Upper lobe of left lung (tissue), 6 donors: ENCODE measurements at regions not wholly inside any gene's neighbourhood (a gene's known extent, or its start where the extent isn't known, plus 50 kb on each side); places are given as distances from the start of the nearest gene placed in this dataset.
"Not testable (repeated sequence)": the region's sequence is repeated elsewhere in the genome, so short reads cannot be mapped to it uniquely, and the experiment has no call there.

Experiments used
- ATAC-seq, 2 donors: fragments of 200-7000 bp; cut with Tn5 transposase; one replicate each; pipeline ENCODE4 v1.9.1; 2022; ENCODE audit warnings: mild to moderate bottlenecking in 2 of 2, moderate library complexity in 2 of 2; ENCODE audit not compliant: low FRiP score in 2 of 2
- DNase-seq, 2 donors: peaks; one replicate each; pipeline ENCODE4 v3.0.0-alpha.2; 2019 to 2020
- H3K27ac ChIP-seq, 4 donors: fragments of 200-600 bp; sonication (generic); one replicate each; pipeline ENCODE4 v1.5.1; 2016 to 2019
- H3K27me3 ChIP-seq, 4 donors: fragments of 200-600 bp; sonication (generic); one replicate each; pipeline ENCODE4 v1.5.1; 2017 to 2019
- H3K36me3 ChIP-seq, 4 donors: fragments of 200-600 bp; sonication (generic); one replicate each; pipeline ENCODE4 v1.5.1; 2016 to 2019
- H3K4me1 ChIP-seq, 4 donors: fragments of 200-600 bp; sonication (generic); one replicate each; pipeline ENCODE4 v1.5.1; 2018 to 2019
- H3K4me3 ChIP-seq, 4 donors: fragments of 200-600 bp; sonication (generic); one replicate each; pipeline ENCODE4 v1.5.1; 2017 to 2019; ENCODE audit warnings: mild to moderate bottlenecking in 2 of 4, moderate library complexity in 1 of 4
- H3K9me3 ChIP-seq, 4 donors: fragments of 200-600 bp; sonication (generic); one replicate each; pipeline ENCODE4 v1.5.1; 2018 to 2019
- EP300 ChIP-seq, 4 donors: sonication (generic); formaldehyde crosslinking; IDR thresholded peaks; one replicate each; pipeline ENCODE4 v1.5.1; 2017; ENCODE audit warnings: antibody characterized with exemption in 4 of 4, control low read depth in 2 of 4
- POLR2A ChIP-seq, 4 donors: fragments of 450-650 bp; IDR thresholded peaks; one replicate each; pipeline ENCODE4 v1.5.1; 2016 to 2017; ENCODE audit warnings: antibody characterized with exemption in 4 of 4, mild to moderate bottlenecking in 2 of 4
- POLR2AphosphoS5 ChIP-seq, 2 donors: sonication (generic); formaldehyde crosslinking; IDR thresholded peaks; one replicate each; pipeline ENCODE4 v1.5.1; 2017; ENCODE audit warnings: antibody characterized with exemption in 2 of 2
- WGBS, 2 donors: methylation state at CpG; one replicate each; pipeline ENCODE4 v1.1.5; 2017 to 2018; 5-methylcytosine and 5-hydroxymethylcytosine counted together
- TF ChIP-seq, protein P1 (sequence below), 6 experiments: fragments of 450-650 bp in 4 of 6; fragments of 200-600 bp in 2 of 6; sonication (generic) in 2 of 6; IDR thresholded peaks; one replicate each; pipeline ENCODE4 v1.5.1; 2016 to 2019; ENCODE audit warnings: antibody characterized with exemption in 6 of 6
- donor health status: DM: no; HTN: no; CAD: no; lungs with moderate emphysema.
- donor health status: DM: no; HTN: yes; CAD: no; lungs with severe emphysema.

DNA sequence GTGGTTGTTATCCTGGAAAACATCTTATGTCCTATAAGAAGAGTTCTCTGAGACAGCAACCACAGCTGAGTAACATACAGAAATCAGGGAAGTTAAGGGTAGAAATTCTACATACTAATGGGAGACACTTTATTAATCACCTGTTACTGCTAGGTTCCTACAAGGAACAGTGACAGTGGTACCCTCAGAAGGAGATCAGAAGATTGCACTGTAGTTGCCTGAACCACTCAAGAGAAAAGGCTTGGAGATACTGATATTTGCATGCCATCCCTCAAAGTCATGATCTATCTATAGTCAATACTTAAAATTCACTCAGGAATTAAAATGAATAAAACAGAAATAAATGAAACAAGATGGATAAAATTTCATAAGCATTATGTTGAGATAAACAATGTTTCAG lies 136.0 kb downstream of the LMLN start:
- ATAC-seq (no peak), DNase-seq (no peak)
- Histone ChIP-seq H3K4me3 (no peak overlapping the region), H3K27me3 (peaks cover 0 to 3% (median 0%) of the 10 kb centered on the region in 4 donors), H3K27ac (no peak overlapping the region), H3K4me1 (no peaks in the 10 kb centered on the region), H3K9me3 (no peaks in the 10 kb centered on the region), H3K36me3 (no peaks in the 10 kb centered on the region)
- TF ChIP-seq POLR2A (IDR thresholded peaks at IDR 0.05) (no peak), POLR2AphosphoS5 (IDR thresholded peaks at IDR 0.05) (no peak), EP300 (IDR thresholded peaks at IDR 0.05) (no peak)
- TF ChIP-seq, protein P1, sequence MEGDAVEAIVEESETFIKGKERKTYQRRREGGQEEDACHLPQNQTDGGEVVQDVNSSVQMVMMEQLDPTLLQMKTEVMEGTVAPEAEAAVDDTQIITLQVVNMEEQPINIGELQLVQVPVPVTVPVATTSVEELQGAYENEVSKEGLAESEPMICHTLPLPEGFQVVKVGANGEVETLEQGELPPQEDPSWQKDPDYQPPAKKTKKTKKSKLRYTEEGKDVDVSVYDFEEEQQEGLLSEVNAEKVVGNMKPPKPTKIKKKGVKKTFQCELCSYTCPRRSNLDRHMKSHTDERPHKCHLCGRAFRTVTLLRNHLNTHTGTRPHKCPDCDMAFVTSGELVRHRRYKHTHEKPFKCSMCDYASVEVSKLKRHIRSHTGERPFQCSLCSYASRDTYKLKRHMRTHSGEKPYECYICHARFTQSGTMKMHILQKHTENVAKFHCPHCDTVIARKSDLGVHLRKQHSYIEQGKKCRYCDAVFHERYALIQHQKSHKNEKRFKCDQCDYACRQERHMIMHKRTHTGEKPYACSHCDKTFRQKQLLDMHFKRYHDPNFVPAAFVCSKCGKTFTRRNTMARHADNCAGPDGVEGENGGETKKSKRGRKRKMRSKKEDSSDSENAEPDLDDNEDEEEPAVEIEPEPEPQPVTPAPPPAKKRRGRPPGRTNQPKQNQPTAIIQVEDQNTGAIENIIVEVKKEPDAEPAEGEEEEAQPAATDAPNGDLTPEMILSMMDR (IDR thresholded peaks at IDR 0.05) = no peak

DNA sequence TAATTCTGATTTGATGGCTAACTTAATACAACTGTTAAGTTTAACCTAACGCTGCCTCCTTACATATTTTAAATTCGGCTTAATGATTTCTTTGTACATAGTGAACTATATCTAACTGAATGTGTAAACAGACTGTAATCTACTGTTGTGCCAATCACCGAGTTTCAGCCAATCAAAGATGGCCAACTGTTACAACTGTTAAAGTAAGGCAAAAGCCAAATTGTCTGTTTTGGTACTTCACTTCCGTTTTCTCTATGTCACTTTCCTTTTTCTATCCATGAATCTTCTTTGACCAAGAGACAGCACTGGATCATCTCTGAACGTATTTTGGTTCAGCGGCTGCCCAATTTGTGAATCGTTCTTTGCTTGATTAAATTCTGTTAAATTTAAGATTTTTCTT lies 137.0 kb downstream of the LMLN start:
- H3K27ac ChIP-seq = no peak overlapping the region
- TF ChIP-seq, protein P1 (IDR thresholded peaks at IDR 0.05) = no peak
- TF ChIP-seq EP300 (IDR thresholded peaks at IDR 0.05) (no peak), POLR2AphosphoS5 (IDR thresholded peaks at IDR 0.05) (no peak), POLR2A (IDR thresholded peaks at IDR 0.05) (no peak)
- DNase-seq (no peak), ATAC-seq (no peak)
- H3K9me3 ChIP-seq = no peaks in the 10 kb centered on the region
- H3K4me1 ChIP-seq = no peaks in the 10 kb centered on the region
- H3K36me3 ChIP-seq = no peaks in the 10 kb centered on the region
- H3K4me3 ChIP-seq = no peak overlapping the region
- H3K27me3 ChIP-seq = peaks cover 0 to 3% (median 0%) of the 10 kb centered on the region in 4 donors
- WGBS, 2 donors = 80 to 82% methylated on average over 7 of the region's 7 CpGs

DNA sequence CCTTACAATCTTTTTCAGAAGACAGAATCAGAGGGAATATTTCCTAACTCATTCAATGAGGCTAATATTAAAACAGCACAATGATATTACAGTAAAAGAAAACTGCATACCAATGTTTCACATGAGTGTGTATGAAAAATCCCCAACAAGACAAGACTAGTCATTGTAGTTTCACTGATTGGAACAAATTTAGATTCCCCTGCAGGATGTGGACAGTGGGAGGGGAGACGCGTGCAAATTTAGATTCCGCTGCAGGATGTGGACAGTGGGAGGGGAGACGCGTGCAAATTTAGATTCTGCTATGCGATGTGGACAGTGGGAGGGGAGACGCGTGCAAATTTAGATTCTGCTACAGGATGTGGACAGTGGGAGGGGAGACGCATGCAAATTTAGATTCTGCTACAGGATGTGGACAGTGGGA lies 138.7 kb downstream of the LMLN start:
- not testable (repeated sequence) for H3K27ac ChIP-seq, DNase-seq, H3K4me1 ChIP-seq, H3K36me3 ChIP-seq, H3K27me3 ChIP-seq, H3K9me3 ChIP-seq, ATAC-seq, H3K4me3 ChIP-seq
- WGBS, 2 donors = 67 to 69% methylated on average over 8 to 9 of the region's 9 CpGs

DNA sequence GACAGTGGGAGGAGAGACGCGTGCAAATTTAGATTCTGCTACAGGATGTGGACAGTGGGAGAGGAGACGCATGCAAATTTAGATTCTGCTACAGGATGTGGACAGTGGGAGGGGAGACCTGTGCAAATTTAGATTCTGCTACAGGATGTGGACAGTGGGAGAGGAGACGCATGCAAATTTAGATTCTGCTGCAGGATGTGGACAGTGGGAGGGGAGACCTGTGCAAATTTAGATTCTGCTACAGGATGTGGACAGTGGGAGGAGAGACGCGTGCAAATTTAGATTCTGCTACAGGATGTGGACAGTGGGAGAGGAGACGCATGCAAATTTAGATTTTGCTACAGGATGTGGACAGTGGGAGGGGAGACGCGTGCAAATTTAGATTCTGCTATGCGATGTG lies 143.1 kb downstream of the LMLN start:
- H3K9me3 ChIP-seq, H3K4me3 ChIP-seq, DNase-seq, H3K27me3 ChIP-seq, H3K4me1 ChIP-seq, H3K36me3 ChIP-seq, H3K27ac ChIP-seq, ATAC-seq: not testable (repeated sequence)
- 13 to 48% methylated on average over 4 to 5 of the region's 10 CpGs for WGBS, 2 donors

DNA sequence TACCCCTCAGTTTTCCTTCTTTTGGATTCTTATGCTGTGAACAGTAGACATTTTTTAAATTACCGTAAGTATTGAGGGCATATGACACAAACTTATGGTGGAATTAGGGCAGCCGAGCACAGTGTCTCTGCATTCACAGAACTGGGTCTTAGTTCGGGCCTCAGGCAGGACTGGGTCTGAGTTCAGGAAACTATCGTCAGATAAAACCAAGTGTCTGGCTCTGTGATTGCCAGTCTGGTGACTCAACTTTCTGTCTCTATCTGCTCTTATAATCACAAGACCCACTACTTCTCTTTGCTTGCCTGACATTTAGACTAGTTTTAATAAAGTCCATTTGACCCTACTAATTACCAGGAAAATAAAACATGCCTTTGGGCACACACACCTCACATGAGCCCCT lies 146.2 kb downstream of the LMLN start:
- 87 to 90% methylated on average over 4 of the region's 4 CpGs for WGBS, 2 donors
- H3K4me3 ChIP-seq = no peak overlapping the region
- no peaks in the 10 kb centered on the region for H3K36me3 ChIP-seq
- DNase-seq = no peak
- ATAC-seq = no peak
- TF ChIP-seq, protein P1 (IDR thresholded peaks at IDR 0.05) = no peak
- H3K27ac ChIP-seq = no peak overlapping the region
- no peaks in the 10 kb centered on the region for H3K4me1 ChIP-seq
- peaks cover 0 to 5% (median under 1%) of the 10 kb centered on the region in 4 donors for H3K27me3 ChIP-seq
- H3K9me3 ChIP-seq = no peaks in the 10 kb centered on the region

DNA sequence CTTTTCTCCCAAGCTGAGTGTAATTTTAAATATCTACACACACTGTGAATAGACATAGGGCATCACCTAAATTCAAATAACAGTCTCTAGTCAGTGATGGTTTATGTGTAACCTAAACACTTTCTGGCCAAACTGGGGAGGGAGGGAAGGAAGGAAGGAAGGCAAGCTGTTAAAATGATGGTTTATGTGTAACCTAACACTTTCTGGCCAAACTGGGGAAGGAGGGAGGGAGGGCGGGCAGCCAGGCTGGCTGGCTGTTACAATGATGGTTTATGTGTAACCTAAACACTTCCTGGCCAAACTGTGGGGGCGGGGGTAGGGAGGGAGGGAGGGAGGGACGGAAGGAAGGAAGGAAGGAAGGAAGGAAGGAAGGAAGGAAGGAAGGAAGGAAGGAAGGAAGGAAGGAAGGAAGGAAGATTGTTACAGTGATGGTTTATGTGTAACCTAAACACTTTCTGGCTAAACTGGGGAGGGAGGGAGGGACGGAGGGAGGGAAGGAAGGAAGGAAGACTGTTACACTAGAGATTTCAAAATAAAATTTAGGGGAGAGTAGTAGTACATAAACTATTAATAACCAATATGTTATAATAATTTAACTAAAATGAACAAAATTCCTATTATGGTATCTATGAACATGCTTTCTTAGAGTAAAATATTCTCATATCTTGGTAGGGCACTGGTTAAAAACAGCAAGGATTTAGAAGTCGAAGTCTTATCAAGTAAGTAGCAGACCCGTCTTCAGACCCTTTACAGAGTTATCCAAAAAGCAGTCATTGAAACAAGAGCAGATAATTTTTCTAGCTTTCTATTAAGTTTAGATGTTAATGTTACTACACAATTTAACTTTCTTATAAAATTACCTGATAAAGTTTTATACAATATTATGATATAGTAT lies 148.1 kb downstream of the LMLN start:
- WGBS, 2 donors = 16 to 21% methylated on average over 6 of the region's 6 CpGs
- Histone ChIP-seq H3K27ac (no peak overlapping the region), H3K36me3 (no peaks in the 10 kb centered on the region), H3K4me1 (peaks cover 0 to 1% (median 0%) of the 10 kb centered on the region in 4 donors), H3K9me3 (no peaks in the 10 kb centered on the region), H3K4me3 (no peak overlapping the region), H3K27me3 (peaks cover 0 to 11% (median 3%) of the 10 kb centered on the region in 4 donors)
- no peak for DNase-seq
- TF ChIP-seq POLR2AphosphoS5 (IDR thresholded peaks at IDR 0.05) (no peak), POLR2A (IDR thresholded peaks at IDR 0.05) (no peak), EP300 (IDR thresholded peaks at IDR 0.05) (no peak)
- TF ChIP-seq, protein P1 (IDR thresholded peaks at IDR 0.05) = no peak
- no peak for ATAC-seq
